HEK293 (cell line): ENCODE measurements at regions not wholly inside any gene's neighbourhood (a gene's known extent, or its start where the extent isn't known, plus 50 kb on each side); places are given as distances from the start of the nearest gene placed in this dataset.

Source experiments
- TF ChIP-seq, protein P1 (sequence below): fragments of 450-650 bp; formaldehyde crosslinking; IDR thresholded peaks from 2 replicates; pipeline ENCODE4 v1.5.0; 2017; ENCODE audit warnings: missing biosample characterization, missing genetic modification characterization, borderline replicate concordance
- TF ChIP-seq, protein P2 (sequence below): fragments of 450-650 bp; formaldehyde crosslinking; IDR thresholded peaks from 2 replicates; pipeline ENCODE4 v1.5.1; 2016; ENCODE audit warnings: missing biosample characterization, missing genetic modification characterization
- TF ChIP-seq, protein P3 (sequence below): fragments of 450-650 bp; formaldehyde crosslinking; IDR thresholded peaks from 2 replicates; pipeline ENCODE4 v1.5.1; 2016; ENCODE audit warnings: missing biosample characterization, missing genetic modification characterization

DNA sequence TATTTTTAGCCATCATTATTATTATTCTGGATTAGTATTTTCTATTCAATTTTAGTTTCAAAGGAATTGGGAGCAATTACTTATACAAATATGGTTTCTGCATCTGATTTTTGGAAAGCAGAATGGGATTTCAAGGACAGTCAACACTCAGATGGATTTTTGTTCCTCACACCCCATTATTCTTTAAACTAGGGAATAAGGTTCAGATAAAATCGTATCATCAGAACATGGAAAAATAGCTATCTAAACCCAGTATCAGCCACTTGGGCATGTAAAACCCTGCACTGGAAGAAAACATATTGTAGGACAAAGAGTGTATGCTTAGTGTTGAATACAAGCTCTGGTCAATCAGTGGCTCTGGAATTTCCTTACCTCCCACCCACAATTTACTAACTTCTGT, 452.5 kb downstream of the ZNF516 start:
- TF ChIP-seq, protein P1, sequence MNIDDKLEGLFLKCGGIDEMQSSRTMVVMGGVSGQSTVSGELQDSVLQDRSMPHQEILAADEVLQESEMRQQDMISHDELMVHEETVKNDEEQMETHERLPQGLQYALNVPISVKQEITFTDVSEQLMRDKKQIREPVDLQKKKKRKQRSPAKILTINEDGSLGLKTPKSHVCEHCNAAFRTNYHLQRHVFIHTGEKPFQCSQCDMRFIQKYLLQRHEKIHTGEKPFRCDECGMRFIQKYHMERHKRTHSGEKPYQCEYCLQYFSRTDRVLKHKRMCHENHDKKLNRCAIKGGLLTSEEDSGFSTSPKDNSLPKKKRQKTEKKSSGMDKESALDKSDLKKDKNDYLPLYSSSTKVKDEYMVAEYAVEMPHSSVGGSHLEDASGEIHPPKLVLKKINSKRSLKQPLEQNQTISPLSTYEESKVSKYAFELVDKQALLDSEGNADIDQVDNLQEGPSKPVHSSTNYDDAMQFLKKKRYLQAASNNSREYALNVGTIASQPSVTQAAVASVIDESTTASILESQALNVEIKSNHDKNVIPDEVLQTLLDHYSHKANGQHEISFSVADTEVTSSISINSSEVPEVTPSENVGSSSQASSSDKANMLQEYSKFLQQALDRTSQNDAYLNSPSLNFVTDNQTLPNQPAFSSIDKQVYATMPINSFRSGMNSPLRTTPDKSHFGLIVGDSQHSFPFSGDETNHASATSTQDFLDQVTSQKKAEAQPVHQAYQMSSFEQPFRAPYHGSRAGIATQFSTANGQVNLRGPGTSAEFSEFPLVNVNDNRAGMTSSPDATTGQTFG (tag by site-specific recombination) = no peak
- TF ChIP-seq, protein P2, sequence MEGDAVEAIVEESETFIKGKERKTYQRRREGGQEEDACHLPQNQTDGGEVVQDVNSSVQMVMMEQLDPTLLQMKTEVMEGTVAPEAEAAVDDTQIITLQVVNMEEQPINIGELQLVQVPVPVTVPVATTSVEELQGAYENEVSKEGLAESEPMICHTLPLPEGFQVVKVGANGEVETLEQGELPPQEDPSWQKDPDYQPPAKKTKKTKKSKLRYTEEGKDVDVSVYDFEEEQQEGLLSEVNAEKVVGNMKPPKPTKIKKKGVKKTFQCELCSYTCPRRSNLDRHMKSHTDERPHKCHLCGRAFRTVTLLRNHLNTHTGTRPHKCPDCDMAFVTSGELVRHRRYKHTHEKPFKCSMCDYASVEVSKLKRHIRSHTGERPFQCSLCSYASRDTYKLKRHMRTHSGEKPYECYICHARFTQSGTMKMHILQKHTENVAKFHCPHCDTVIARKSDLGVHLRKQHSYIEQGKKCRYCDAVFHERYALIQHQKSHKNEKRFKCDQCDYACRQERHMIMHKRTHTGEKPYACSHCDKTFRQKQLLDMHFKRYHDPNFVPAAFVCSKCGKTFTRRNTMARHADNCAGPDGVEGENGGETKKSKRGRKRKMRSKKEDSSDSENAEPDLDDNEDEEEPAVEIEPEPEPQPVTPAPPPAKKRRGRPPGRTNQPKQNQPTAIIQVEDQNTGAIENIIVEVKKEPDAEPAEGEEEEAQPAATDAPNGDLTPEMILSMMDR (tag by site-specific recombination) = no peak
- TF ChIP-seq, protein P3, sequence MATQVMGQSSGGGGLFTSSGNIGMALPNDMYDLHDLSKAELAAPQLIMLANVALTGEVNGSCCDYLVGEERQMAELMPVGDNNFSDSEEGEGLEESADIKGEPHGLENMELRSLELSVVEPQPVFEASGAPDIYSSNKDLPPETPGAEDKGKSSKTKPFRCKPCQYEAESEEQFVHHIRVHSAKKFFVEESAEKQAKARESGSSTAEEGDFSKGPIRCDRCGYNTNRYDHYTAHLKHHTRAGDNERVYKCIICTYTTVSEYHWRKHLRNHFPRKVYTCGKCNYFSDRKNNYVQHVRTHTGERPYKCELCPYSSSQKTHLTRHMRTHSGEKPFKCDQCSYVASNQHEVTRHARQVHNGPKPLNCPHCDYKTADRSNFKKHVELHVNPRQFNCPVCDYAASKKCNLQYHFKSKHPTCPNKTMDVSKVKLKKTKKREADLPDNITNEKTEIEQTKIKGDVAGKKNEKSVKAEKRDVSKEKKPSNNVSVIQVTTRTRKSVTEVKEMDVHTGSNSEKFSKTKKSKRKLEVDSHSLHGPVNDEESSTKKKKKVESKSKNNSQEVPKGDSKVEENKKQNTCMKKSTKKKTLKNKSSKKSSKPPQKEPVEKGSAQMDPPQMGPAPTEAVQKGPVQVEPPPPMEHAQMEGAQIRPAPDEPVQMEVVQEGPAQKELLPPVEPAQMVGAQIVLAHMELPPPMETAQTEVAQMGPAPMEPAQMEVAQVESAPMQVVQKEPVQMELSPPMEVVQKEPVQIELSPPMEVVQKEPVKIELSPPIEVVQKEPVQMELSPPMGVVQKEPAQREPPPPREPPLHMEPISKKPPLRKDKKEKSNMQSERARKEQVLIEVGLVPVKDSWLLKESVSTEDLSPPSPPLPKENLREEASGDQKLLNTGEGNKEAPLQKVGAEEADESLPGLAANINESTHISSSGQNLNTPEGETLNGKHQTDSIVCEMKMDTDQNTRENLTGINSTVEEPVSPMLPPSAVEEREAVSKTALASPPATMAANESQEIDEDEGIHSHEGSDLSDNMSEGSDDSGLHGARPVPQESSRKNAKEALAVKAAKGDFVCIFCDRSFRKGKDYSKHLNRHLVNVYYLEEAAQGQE (tag by site-specific recombination) = no peak
